Osteocyte (in vitro differentiated cells): ENCODE measurements at regions not wholly inside any gene's neighbourhood (a gene's known extent, or its start where the extent isn't known, plus 50 kb on each side); places are given as distances from the start of the nearest gene placed in this dataset.

Source experiments
- DNase-seq: peaks from one replicate; pipeline ENCODE4 v3.0.0; 2021; ENCODE audit warnings: mixed read lengths; ENCODE audit not compliant: unreplicated experiment; ENCODE audit errors: extremely low spot score
- H3K27ac Mint-ChIP-seq: one replicate; pipeline ENCODE4 v1.8.0; 2021; ENCODE audit warnings: mild to moderate bottlenecking, mixed read lengths; ENCODE audit not compliant: unreplicated experiment
- H3K27me3 Mint-ChIP-seq: one replicate; pipeline ENCODE4 v1.8.0; 2021; ENCODE audit warnings: mixed read lengths; ENCODE audit not compliant: unreplicated experiment
- H3K36me3 Mint-ChIP-seq: one replicate; pipeline ENCODE4 v1.8.0; 2021; ENCODE audit warnings: mixed read lengths; ENCODE audit not compliant: unreplicated experiment
- H3K4me1 Mint-ChIP-seq: one replicate; pipeline ENCODE4 v1.8.0; 2021; ENCODE audit warnings: mixed read lengths; ENCODE audit not compliant: unreplicated experiment
- H3K4me3 Mint-ChIP-seq: one replicate; pipeline ENCODE4 v1.8.0; 2021; ENCODE audit warnings: mild to moderate bottlenecking, moderate library complexity, mixed read lengths; ENCODE audit not compliant: unreplicated experiment
- H3K9me3 Mint-ChIP-seq: one replicate; pipeline ENCODE4 v1.8.0; 2021; ENCODE audit warnings: mixed read lengths; ENCODE audit not compliant: unreplicated experiment
- CTCF ChIP-seq: fragments of 200-600 bp; sonication (generic); IDR thresholded peaks from 2 replicates; pipeline ENCODE4 v1.5.0; 2021; ENCODE audit warnings: antibody characterized with exemption, mild to moderate bottlenecking, moderate library complexity

- H3K27me3 Mint-ChIP-seq, result no peaks in the 10 kb centered on the region
- DNase-seq, result no peak
- H3K36me3 Mint-ChIP-seq, result no peaks in the 10 kb centered on the region
- H3K4me1 Mint-ChIP-seq, result no peaks in the 10 kb centered on the region
- peaks cover 21% of the 10 kb centered on the region for H3K9me3 Mint-ChIP-seq
- H3K4me3 Mint-ChIP-seq, result no peak overlapping the region
- H3K27ac Mint-ChIP-seq, result no peak overlapping the region
- no peak for TF ChIP-seq CTCF
Measured at GRCh38 chr5:166566725-166567124, 1724.7 kb upstream of the WWC1 start.

GRCh38 chr5:166570865-166571264 is 1720.6 kb upstream of the WWC1 start:
- no peak for DNase-seq
- no peak overlapping the region for H3K4me3 Mint-ChIP-seq
- H3K9me3 Mint-ChIP-seq, result peaks cover 30% of the 10 kb centered on the region
- H3K27me3 Mint-ChIP-seq, result no peaks in the 10 kb centered on the region
- H3K4me1 Mint-ChIP-seq, result no peaks in the 10 kb centered on the region
- no peak for TF ChIP-seq CTCF
- no peaks in the 10 kb centered on the region for H3K36me3 Mint-ChIP-seq
- H3K27ac Mint-ChIP-seq, result no peak overlapping the region

- no peak for TF ChIP-seq CTCF
- no peaks in the 10 kb centered on the region for H3K36me3 Mint-ChIP-seq
- H3K27ac Mint-ChIP-seq, result no peak overlapping the region
- H3K27me3 Mint-ChIP-seq, result no peaks in the 10 kb centered on the region
- no peaks in the 10 kb centered on the region for H3K4me1 Mint-ChIP-seq
- H3K4me3 Mint-ChIP-seq, result no peak overlapping the region
- H3K9me3 Mint-ChIP-seq, result peaks cover 30% of the 10 kb centered on the region
- DNase-seq, result no peak
Measured at GRCh38 chr5:166571668-166572067, 1719.8 kb upstream of the WWC1 start.

- H3K27ac Mint-ChIP-seq, result no peak overlapping the region
- H3K4me3 Mint-ChIP-seq, result no peak overlapping the region
- no peaks in the 10 kb centered on the region for H3K36me3 Mint-ChIP-seq
- TF ChIP-seq CTCF, result no peak
- H3K27me3 Mint-ChIP-seq, result no peaks in the 10 kb centered on the region
- DNase-seq, result no peak
- H3K9me3 Mint-ChIP-seq, result peaks cover 33% of the 10 kb centered on the region
- no peaks in the 10 kb centered on the region for H3K4me1 Mint-ChIP-seq
Measured at GRCh38 chr5:166576323-166576722, 1715.1 kb upstream of the WWC1 start.

GRCh38 chr5:166581826-166582225 is 1709.6 kb upstream of the WWC1 start:
- Mint-ChIP-seq H3K27me3 (no peaks in the 10 kb centered on the region), H3K27ac (no peak overlapping the region), H3K4me3 (no peak overlapping the region), H3K9me3 (peaks cover 16% of the 10 kb centered on the region), H3K4me1 (no peaks in the 10 kb centered on the region), H3K36me3 (no peaks in the 10 kb centered on the region)
- DNase-seq, result no peak
- TF ChIP-seq CTCF, result no peak
